Transverse colon (tissue), 4 donors: ENCODE measurements at regions not wholly inside any gene's neighbourhood (a gene's known extent, or its start where the extent isn't known, plus 50 kb on each side); places are given as distances from the start of the nearest gene placed in this dataset.

Experiments
- DNase-seq: peaks from one replicate; pipeline ENCODE4 v3.0.0-alpha.2; 2019
- H3K27ac ChIP-seq, 4 donors: fragments of 200-600 bp; sonication (generic); 2 replicates each; pipeline ENCODE4 v1.5.1; 2016 to 2018; ENCODE audit warnings: inconsistent platforms in 4 of 4
- H3K27me3 ChIP-seq: fragments of 200-600 bp; sonication (generic); 2 replicates; pipeline ENCODE4 v1.5.1; 2017; ENCODE audit warnings: inconsistent platforms
- H3K36me3 ChIP-seq, 4 donors: fragments of 200-600 bp; sonication (generic); 2 replicates each; pipeline ENCODE4 v1.5.1; 2017 to 2019; ENCODE audit warnings: inconsistent platforms in 4 of 4
- H3K4me1 ChIP-seq, 4 donors: fragments of 200-600 bp; sonication (generic); 2 replicates each; pipeline ENCODE4 v1.5.1; 2017 to 2020; ENCODE audit warnings: inconsistent platforms in 4 of 4
- H3K4me3 ChIP-seq, 4 donors: fragments of 200-600 bp; sonication (generic); 1 replicate in 1 of 4; 2 replicates in 3 of 4; pipeline versions ENCODE4 v1.5.1 to v1.6.1; 2017 to 2019; ENCODE audit warnings: inconsistent platforms in 4 of 4
- H3K9me3 ChIP-seq, 2 donors: fragments of 200-600 bp; sonication (generic); 2 replicates each; pipeline ENCODE4 v1.5.1; 2017 to 2019; ENCODE audit warnings: inconsistent platforms in 2 of 2
- EP300 ChIP-seq: sonication (generic); formaldehyde crosslinking; IDR thresholded peaks from one replicate; pipeline ENCODE4 v1.6.1; 2017; ENCODE audit warnings: antibody characterized with exemption, low read depth
- POLR2A ChIP-seq: fragments of 450-650 bp; IDR thresholded peaks from one replicate; pipeline ENCODE4 v1.6.1; 2016; ENCODE audit warnings: antibody characterized with exemption, mild to moderate bottlenecking, moderate library complexity
- POLR2AphosphoS5 ChIP-seq, 3 donors: sonication (generic); formaldehyde crosslinking; IDR thresholded peaks; one replicate each; pipeline ENCODE4 v1.6.1; 2016; ENCODE audit warnings: antibody characterized with exemption in 3 of 3
- WGBS, 2 donors: methylation state at CpG; one replicate each; pipeline ENCODE4 v1.1.5; 2018; ENCODE audit warnings: low coverage in 1 of 2; 5-methylcytosine and 5-hydroxymethylcytosine counted together
- in situ Hi-C, 4 donors: fragments of 200-750 bp; cut with MboI; loops; one replicate each; pipeline versions ENCODE4 v1.15.0 to v1.15.1; 2017; ENCODE audit warnings: low sequenced_read_pairs in 3 of 4, low pct_ligation_motif_present in 1 of 4, low pct_unique_long_range_greater_than_20kb in 1 of 4
- intact Hi-C: fragments of 100-400 bp; cut with DNase I; formaldehyde crosslinking; loops from one replicate; pipeline ENCODE4 v1.15.1; 2023; ENCODE audit warnings: low total_unique reads
- TF ChIP-seq, protein P1 (sequence below), 5 experiments: fragments of 200-600 bp in 3 of 5; fragments of 450-650 bp in 2 of 5; sonication (generic) in 3 of 5; IDR thresholded peaks; 1 replicate in 2 of 5; 2 replicates in 3 of 5; pipeline ENCODE4 v1.5.1; 2016 to 2017; ENCODE audit warnings: antibody characterized with exemption in 5 of 5, inconsistent platforms in 3 of 5, mild to moderate bottlenecking in 2 of 5, moderate library complexity in 1 of 5

DNA sequence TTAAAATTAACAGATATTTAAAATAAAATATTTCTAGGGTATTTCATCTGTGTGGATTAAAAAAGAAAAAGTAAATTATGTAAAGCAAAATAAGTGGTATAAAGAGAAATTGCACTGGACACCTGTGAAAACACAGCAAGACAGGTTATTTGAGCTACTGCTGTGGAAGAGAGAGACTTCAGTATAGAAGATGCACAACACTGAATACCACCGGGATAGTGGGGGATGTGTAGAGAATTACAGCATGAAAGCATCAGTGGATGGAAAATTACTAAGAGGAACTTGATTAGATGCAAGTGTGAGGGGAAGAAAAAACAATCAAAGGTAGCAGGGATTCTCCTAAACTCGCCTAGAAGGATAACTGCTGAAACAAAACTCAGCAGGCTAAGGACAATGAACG lies 1242.5 kb upstream of the GBE1 start:
- TF ChIP-seq POLR2A (no peak), POLR2AphosphoS5 (IDR thresholded peaks at IDR 0.05) (no peak), EP300 (no peak)
- TF ChIP-seq, protein P1, sequence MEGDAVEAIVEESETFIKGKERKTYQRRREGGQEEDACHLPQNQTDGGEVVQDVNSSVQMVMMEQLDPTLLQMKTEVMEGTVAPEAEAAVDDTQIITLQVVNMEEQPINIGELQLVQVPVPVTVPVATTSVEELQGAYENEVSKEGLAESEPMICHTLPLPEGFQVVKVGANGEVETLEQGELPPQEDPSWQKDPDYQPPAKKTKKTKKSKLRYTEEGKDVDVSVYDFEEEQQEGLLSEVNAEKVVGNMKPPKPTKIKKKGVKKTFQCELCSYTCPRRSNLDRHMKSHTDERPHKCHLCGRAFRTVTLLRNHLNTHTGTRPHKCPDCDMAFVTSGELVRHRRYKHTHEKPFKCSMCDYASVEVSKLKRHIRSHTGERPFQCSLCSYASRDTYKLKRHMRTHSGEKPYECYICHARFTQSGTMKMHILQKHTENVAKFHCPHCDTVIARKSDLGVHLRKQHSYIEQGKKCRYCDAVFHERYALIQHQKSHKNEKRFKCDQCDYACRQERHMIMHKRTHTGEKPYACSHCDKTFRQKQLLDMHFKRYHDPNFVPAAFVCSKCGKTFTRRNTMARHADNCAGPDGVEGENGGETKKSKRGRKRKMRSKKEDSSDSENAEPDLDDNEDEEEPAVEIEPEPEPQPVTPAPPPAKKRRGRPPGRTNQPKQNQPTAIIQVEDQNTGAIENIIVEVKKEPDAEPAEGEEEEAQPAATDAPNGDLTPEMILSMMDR (IDR thresholded peaks at IDR 0.05): no peak
- Histone ChIP-seq H3K27ac (no peak overlapping the region), H3K27me3 (no peaks in the 10 kb centered on the region), H3K4me3 (no peak overlapping the region), H3K4me1 (no peaks in the 10 kb centered on the region), H3K9me3 (no peaks in the 10 kb centered on the region), H3K36me3 (no peaks in the 10 kb centered on the region)
- no peak for DNase-seq
- 57 to 61% methylated on average over 3 of the region's 3 CpGs for WGBS, 2 donors
- in situ Hi-C loops: no loop called here
- intact Hi-C loops: no loop called here

DNA sequence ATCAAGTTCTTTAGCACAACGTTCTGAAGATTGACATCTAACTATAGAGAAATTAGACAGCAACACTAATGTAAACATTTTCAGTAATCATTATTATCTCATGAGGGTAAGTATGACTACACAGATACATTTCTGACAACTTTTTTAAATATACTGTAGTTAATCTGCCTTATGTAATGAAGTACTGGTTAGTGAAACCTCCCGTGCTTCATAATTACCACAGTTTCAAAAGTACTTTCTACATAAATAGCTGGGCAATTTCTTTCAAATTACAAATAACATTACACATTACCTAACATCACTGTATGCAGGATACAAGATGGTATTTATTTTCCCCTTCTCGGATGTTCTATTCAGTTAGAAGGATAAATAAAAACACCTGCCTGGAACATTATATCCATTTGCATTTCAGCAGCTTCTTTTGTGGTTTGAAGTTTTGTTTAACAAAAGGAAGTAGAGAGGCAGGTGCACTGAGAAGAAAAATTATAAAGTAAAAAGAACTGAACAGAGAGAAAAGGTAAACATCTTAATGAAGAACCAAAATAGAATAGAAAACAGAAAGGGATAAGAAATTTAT lies 1241.5 kb upstream of the GBE1 start:
- Histone ChIP-seq H3K36me3 (no peaks in the 10 kb centered on the region), H3K27me3 (no peaks in the 10 kb centered on the region), H3K9me3 (no peaks in the 10 kb centered on the region), H3K4me3 (no peak overlapping the region), H3K4me1 (no peaks in the 10 kb centered on the region), H3K27ac (no peak overlapping the region)
- intact Hi-C loops: no loop called here
- no peak for DNase-seq
- WGBS, 2 donors: 33 to 48% methylated on average over 3 of the region's 3 CpGs
- in situ Hi-C loops: no loop called here
- TF ChIP-seq, protein P1 (IDR thresholded peaks at IDR 0.05): no peak
- TF ChIP-seq EP300: no peak
- TF ChIP-seq POLR2AphosphoS5 (IDR thresholded peaks at IDR 0.05): no peak
- TF ChIP-seq POLR2A: no peak

DNA sequence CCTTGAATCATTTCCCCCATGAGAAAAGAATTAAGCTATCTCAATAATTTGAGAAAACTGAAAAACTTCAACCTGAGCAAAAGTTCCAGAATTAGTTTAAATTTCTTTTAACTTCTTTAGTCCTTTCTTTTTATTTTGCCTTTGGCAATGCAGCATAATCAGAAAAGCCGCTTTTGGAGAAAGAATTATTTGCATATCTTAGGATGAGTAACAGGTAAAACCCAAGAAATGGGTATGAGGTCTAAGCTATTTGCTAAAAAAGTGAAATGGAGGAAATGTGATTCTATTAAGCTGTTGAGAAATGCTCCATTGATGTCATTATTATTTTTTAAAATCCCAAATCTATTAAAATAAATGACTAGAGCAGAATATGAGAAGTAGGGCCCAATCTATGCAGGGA lies 1238.3 kb upstream of the GBE1 start:
- H3K4me1 ChIP-seq: no peaks in the 10 kb centered on the region
- TF ChIP-seq EP300: no peak
- TF ChIP-seq, protein P1 (IDR thresholded peaks at IDR 0.05): no peak
- no peak for TF ChIP-seq POLR2A
- TF ChIP-seq POLR2AphosphoS5 (IDR thresholded peaks at IDR 0.05): no peak
- no peaks in the 10 kb centered on the region for H3K36me3 ChIP-seq
- no peak overlapping the region for H3K4me3 ChIP-seq
- H3K9me3 ChIP-seq: no peaks in the 10 kb centered on the region
- no peak for DNase-seq
- intact Hi-C loops: no loop called here
- no peak overlapping the region for H3K27ac ChIP-seq
- no peaks in the 10 kb centered on the region for H3K27me3 ChIP-seq
- 63 to 74% methylated on average over 1 of the region's 1 CpG for WGBS, 2 donors
- in situ Hi-C loops: no loop called here

DNA sequence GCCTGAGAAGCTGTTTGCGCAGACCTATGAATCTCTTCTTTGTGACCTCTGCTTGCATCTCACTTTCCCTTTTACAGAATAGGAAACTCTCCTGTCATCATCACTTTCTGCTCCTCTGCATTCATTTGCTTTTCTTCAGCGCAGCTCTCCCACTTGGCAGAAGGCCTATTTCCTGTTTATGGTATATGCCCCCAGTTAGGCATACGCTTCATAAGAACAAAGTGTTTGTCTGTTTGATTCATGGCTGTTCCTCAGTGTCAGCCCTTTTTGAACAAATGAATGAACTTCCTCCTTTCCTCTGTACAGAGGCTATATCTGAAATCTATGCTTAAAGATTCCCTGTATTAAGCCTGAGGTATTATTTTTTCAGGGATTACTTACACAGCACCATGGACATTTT lies 1216.9 kb upstream of the GBE1 start:
- no peaks in the 10 kb centered on the region for H3K27me3 ChIP-seq

More for the DNA sequence above, 1216.9 kb upstream of the GBE1 start:
- H3K9me3 ChIP-seq: no peaks in the 10 kb centered on the region
- no peaks in the 10 kb centered on the region for H3K36me3 ChIP-seq
- H3K27ac ChIP-seq: no peak overlapping the region
- 38 to 51% methylated on average over 3 of the region's 3 CpGs for WGBS, 2 donors
- no peak overlapping the region for H3K4me3 ChIP-seq
- no peak for DNase-seq
- in situ Hi-C loops (no loop called here), intact Hi-C loops (no loop called here)
- no peak for TF ChIP-seq EP300
- TF ChIP-seq POLR2A: no peak
- no peak for TF ChIP-seq POLR2AphosphoS5 (IDR thresholded peaks at IDR 0.05)
- TF ChIP-seq, protein P1 (IDR thresholded peaks at IDR 0.05): no peak
- no peaks in the 10 kb centered on the region for H3K4me1 ChIP-seq
